WTC11 (cell line): ENCODE measurements at regions not wholly inside any gene's neighbourhood (a gene's known extent, or its start where the extent isn't known, plus 50 kb on each side); places are given as distances from the start of the nearest gene placed in this dataset.

Experiments
- CREM ChIP-seq: sonication (generic); formaldehyde crosslinking; IDR thresholded peaks from 2 replicates; pipeline ENCODE4 v1.8.1; 2022; ENCODE audit warnings: mild to moderate bottlenecking, missing genetic modification reagents, moderate library complexity
- ELF4 ChIP-seq: sonication (generic); formaldehyde crosslinking; IDR thresholded peaks from 2 replicates; pipeline ENCODE4 v1.8.1; 2022; ENCODE audit warnings: low read depth, mild to moderate bottlenecking, moderate library complexity, missing genetic modification reagents
- EMX1 ChIP-seq: fragments of 250-450 bp; sonication (Bioruptor Pico); IDR thresholded peaks from 2 replicates; pipeline ENCODE4 v1.8.0; 2021; ENCODE audit warnings: mild to moderate bottlenecking
- ETV6 ChIP-seq: sonication (generic); formaldehyde crosslinking; IDR thresholded peaks from 2 replicates; pipeline ENCODE4 v1.8.1; 2022; ENCODE audit warnings: mild to moderate bottlenecking, missing genetic modification reagents
- FOXJ3 ChIP-seq: sonication (generic); formaldehyde crosslinking; IDR thresholded peaks from 2 replicates; pipeline ENCODE4 v1.9.0; 2021; ENCODE audit warnings: missing genetic modification reagents, mild to moderate bottlenecking, borderline replicate concordance
- JUN ChIP-seq: sonication (generic); formaldehyde crosslinking; IDR thresholded peaks from 2 replicates; pipeline ENCODE4 v1.8.0; 2023; ENCODE audit warnings: mild to moderate bottlenecking, missing genetic modification reagents
- NR2C2 ChIP-seq: sonication (generic); formaldehyde crosslinking; IDR thresholded peaks from 2 replicates; pipeline ENCODE4 v1.8.0; 2022; ENCODE audit warnings: mild to moderate bottlenecking, missing genetic modification reagents
- NR3C1 ChIP-seq: sonication (generic); formaldehyde crosslinking; conservative IDR thresholded peaks from 2 replicates; pipeline ENCODE4 v1.8.1; 2023; ENCODE audit warnings: low read depth, mild to moderate bottlenecking, missing genetic modification reagents
- ZNF232 ChIP-seq: sonication (generic); formaldehyde crosslinking; IDR thresholded peaks from 2 replicates; pipeline ENCODE4 v1.8.0; 2022; ENCODE audit warnings: mild to moderate bottlenecking, missing genetic modification reagents
- ZNF512 ChIP-seq: sonication (generic); formaldehyde crosslinking; IDR thresholded peaks from 2 replicates; pipeline ENCODE4 v1.8.1; 2022; ENCODE audit warnings: missing genetic modification reagents, borderline replicate concordance
- TF ChIP-seq, protein P1 (sequence below): fragments of 200-600 bp; IDR thresholded peaks from 2 replicates; pipeline ENCODE4 v1.8.0; 2022; ENCODE audit warnings: antibody characterized with exemption
- TF ChIP-seq, protein P2 (sequence below): sonication (generic); formaldehyde crosslinking; IDR thresholded peaks from 2 replicates; pipeline ENCODE4 v1.8.0; 2022; ENCODE audit warnings: mild to moderate bottlenecking, missing genetic modification reagents
- TF ChIP-seq, protein P3 (sequence below): sonication (generic); formaldehyde crosslinking; IDR thresholded peaks from 2 replicates; pipeline ENCODE4 v1.8.1; 2023; ENCODE audit warnings: mild to moderate bottlenecking, missing genetic modification reagents, moderate library complexity

DNA sequence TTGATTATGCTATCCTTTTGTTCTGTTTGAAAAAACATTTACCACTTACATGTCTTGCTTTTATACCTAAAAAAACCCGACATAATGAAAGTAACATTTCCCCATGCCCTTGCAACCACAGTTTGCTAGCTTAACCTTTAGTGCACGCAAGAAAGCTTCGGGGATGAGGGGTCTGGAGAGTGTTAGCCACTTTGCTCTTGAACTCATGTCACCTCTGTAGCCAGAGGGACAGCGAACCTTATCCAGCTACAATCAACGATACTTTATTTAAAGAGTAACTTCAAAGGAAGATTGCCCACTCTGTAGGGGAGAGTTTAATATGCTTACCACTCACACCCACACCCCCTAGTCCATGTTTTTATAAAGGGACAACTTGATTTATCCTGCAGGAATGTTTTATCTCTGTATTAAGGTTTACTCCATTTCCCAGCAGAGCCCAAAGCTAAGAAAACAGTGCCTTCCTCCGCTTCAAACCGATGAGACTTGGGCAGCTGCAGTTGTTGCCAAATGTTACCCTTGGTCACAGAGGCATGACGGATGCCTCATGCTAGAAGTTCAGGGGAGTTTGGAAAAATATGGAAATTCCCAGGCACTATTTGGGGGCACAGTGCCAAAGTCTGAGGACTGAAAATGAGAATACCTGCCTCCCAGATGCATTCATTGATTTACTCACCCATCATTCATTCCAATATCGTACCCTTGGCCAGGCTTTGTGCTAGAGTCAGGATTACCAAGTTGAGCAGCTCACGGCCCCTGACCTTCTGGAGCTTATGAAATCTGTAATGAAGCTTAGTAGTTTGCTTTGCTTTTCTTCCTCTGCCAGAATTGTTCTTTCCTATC, 61.4 kb upstream of the VCAM1 start:
- TF ChIP-seq, protein P1, sequence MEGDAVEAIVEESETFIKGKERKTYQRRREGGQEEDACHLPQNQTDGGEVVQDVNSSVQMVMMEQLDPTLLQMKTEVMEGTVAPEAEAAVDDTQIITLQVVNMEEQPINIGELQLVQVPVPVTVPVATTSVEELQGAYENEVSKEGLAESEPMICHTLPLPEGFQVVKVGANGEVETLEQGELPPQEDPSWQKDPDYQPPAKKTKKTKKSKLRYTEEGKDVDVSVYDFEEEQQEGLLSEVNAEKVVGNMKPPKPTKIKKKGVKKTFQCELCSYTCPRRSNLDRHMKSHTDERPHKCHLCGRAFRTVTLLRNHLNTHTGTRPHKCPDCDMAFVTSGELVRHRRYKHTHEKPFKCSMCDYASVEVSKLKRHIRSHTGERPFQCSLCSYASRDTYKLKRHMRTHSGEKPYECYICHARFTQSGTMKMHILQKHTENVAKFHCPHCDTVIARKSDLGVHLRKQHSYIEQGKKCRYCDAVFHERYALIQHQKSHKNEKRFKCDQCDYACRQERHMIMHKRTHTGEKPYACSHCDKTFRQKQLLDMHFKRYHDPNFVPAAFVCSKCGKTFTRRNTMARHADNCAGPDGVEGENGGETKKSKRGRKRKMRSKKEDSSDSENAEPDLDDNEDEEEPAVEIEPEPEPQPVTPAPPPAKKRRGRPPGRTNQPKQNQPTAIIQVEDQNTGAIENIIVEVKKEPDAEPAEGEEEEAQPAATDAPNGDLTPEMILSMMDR: no peak
- TF ChIP-seq ZNF512 (CRISPR knock-in tag) (no peak), JUN (no peak), NR2C2 (CRISPR knock-in tag) (no peak), ELF4 (CRISPR knock-in tag) (no peak), NR3C1 (CRISPR knock-in tag) (no peak), CREM (no peak), FOXJ3 (CRISPR knock-in tag) (no peak), ZNF232 (no peak), EMX1 (no peak), ETV6 (CRISPR knock-in tag) (no peak)
- TF ChIP-seq, protein P2, sequence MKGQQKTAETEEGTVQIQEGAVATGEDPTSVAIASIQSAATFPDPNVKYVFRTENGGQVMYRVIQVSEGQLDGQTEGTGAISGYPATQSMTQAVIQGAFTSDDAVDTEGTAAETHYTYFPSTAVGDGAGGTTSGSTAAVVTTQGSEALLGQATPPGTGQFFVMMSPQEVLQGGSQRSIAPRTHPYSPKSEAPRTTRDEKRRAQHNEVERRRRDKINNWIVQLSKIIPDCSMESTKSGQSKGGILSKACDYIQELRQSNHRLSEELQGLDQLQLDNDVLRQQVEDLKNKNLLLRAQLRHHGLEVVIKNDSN (CRISPR knock-in tag): no peak
- TF ChIP-seq, protein P3, sequence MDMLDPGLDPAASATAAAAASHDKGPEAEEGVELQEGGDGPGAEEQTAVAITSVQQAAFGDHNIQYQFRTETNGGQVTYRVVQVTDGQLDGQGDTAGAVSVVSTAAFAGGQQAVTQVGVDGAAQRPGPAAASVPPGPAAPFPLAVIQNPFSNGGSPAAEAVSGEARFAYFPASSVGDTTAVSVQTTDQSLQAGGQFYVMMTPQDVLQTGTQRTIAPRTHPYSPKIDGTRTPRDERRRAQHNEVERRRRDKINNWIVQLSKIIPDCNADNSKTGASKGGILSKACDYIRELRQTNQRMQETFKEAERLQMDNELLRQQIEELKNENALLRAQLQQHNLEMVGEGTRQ (CRISPR knock-in tag): no peak
